ENCODE measurements at regions not wholly inside any gene's neighbourhood (a gene's known extent, or its start where the extent isn't known, plus 50 kb on each side); places are given as distances from the start of the nearest gene placed in this dataset.

DNA sequence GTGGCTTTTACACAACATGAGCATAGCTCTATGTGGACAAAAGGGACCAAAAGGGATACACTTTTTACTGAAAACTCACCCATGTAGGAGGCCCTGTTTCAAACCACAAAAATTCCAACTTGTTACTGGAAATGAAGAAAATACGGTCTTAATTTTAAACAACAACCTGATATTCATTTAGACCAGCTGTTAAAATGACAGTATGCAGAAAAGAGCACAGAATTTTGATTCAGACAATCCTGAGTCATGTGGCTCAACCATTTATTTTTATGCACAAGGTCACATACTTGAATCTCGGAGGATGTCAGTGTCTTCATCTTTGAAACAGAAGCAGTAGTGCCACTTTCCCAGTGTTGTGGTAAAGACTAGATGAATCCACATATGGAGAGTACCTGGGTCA, 426.5 kb upstream of the NFE2L3 start:
- Histone ChIP-seq H3K4me3 (no peak overlapping the region), H3K27me3 (no peaks in the 10 kb centered on the region), H3K27ac (no peak overlapping the region), H3K9me3 (no peaks in the 10 kb centered on the region), H3K4me1 (no peaks in the 10 kb centered on the region), H3K36me3 (no peaks in the 10 kb centered on the region)
- no peak for TF ChIP-seq POLR2A (IDR thresholded peaks at IDR 0.05)
- TF ChIP-seq CTCF (IDR thresholded peaks at IDR 0.05): no peak
- TF ChIP-seq EP300 (IDR thresholded peaks at IDR 0.05): no peak
- no peak for DNase-seq (ENCODE audit: low spot score in 2 of 2)
- WGBS, 2 donors: 50 to 76% methylated on average over 2 of the region's 2 CpGs

DNA sequence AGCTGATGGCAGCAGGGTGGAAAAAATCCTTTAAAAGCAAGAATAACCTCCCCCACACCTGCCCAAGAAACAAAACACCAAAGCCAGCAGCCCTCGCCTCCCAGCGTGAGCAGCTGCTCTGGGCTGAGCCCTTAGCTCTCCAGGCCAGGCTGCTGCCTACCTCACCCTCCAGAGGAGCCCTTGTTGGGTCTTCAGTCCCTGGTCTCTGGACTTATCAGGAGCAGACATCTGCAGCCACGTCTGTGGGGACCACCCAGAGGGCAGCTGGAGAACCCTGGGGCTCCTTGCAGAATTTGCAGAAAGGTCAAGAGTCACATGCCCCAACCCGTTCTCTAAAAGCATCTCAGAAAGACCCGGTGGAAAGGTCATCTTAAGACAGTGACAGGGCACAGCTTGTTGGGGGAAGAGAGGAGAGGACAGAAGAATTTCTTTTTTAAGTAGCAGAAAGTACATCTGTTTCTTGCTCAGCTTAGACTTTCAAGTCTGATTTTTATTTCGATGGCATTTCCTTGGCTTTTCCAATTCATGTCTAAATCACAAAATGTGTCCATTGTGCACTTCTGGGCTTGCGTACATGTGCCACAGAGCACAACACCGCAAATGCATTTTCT, 425.7 kb upstream of the NFE2L3 start:
- DNase-seq (ENCODE audit: low spot score in 2 of 2): no peak
- Histone ChIP-seq H3K27ac (no peak overlapping the region), H3K27me3 (no peaks in the 10 kb centered on the region), H3K4me3 (no peak overlapping the region), H3K36me3 (no peaks in the 10 kb centered on the region), H3K9me3 (no peaks in the 10 kb centered on the region), H3K4me1 (peaks cover 0 to 7% (median 0%) of the 10 kb centered on the region in 4 donors)
- 51 to 52% methylated on average over 8 of the region's 8 CpGs for WGBS, 2 donors
- TF ChIP-seq CTCF (IDR thresholded peaks at IDR 0.05): no peak
- TF ChIP-seq EP300 (IDR thresholded peaks at IDR 0.05): no peak
- TF ChIP-seq POLR2A (IDR thresholded peaks at IDR 0.05): no peak

GRCh38 chr7:25726781-25727311, 425.2 kb upstream of the NFE2L3 start:
- no peaks in the 10 kb centered on the region for H3K36me3 ChIP-seq
- no peak for TF ChIP-seq CTCF (IDR thresholded peaks at IDR 0.05)
- no peak overlapping the region for H3K27ac ChIP-seq
- H3K4me1 ChIP-seq: peaks cover 0 to 12% (median 0%) of the 10 kb centered on the region in 4 donors
- DNase-seq (ENCODE audit: low spot score in 2 of 2): no peak
- H3K27me3 ChIP-seq: no peaks in the 10 kb centered on the region
- no peak overlapping the region for H3K4me3 ChIP-seq
- no peaks in the 10 kb centered on the region for H3K9me3 ChIP-seq
- WGBS, 2 donors: 54 to 55% methylated on average over 8 of the region's 8 CpGs

DNA sequence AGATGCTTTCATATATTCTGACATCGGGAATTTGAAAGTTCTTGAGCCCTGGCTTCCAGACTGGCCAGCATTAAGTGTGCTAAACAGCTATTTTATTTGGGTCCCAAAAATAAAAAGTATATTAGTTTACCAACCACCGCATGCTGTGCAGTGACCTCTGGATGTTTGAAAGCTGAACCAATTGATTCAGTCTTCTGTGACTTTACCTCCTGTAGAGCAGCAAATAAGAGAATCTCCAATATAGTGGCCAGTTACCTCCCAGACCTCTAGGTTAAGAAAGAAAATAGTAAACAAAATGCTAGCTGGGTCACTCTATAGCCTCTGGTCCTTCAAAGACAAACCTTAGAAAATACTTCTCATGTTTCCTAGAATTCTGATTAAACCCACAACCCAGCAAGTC, 424.6 kb upstream of the NFE2L3 start:
- Histone ChIP-seq H3K4me3 (no peak overlapping the region), H3K27ac (no peak overlapping the region), H3K36me3 (no peaks in the 10 kb centered on the region), H3K27me3 (no peaks in the 10 kb centered on the region), H3K4me1 (peaks cover 0 to 16% (median 0%) of the 10 kb centered on the region in 4 donors), H3K9me3 (no peaks in the 10 kb centered on the region)
- WGBS, 2 donors: 41 to 80% methylated on average over 2 of the region's 2 CpGs
- TF ChIP-seq POLR2A (IDR thresholded peaks at IDR 0.05): no peak
- no peak for DNase-seq (ENCODE audit: low spot score in 2 of 2)

DNA sequence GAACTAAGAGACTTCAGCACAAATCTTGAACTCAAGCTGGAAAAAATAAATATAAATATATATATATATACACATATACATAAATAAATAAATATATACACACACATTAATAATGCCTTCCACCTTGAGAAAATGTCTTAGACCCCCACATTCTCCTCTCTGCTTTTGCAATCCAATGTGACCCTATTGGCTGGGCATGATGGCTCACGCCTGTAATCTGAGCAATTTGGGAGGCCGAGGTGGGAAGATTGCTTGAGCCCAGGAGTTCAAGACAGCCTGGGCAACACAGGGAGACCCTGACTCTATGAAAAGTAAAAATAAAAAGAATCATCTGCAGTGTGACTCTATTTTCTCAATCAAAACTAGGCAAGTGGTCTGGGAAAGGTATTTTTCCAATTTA, 424.1 kb upstream of the NFE2L3 start:
- Histone ChIP-seq H3K27me3 (no peaks in the 10 kb centered on the region), H3K36me3 (no peaks in the 10 kb centered on the region), H3K27ac (no peak overlapping the region), H3K4me3 (no peak overlapping the region), H3K4me1 (peaks cover 0 to 16% (median 0%) of the 10 kb centered on the region in 4 donors), H3K9me3 (no peaks in the 10 kb centered on the region)
- TF ChIP-seq POLR2A (IDR thresholded peaks at IDR 0.05): no peak
- TF ChIP-seq CTCF (IDR thresholded peaks at IDR 0.05): no peak
- TF ChIP-seq EP300 (IDR thresholded peaks at IDR 0.05): no peak
- DNase-seq (ENCODE audit: low spot score in 2 of 2): no peak
- 91 to 93% methylated on average over 2 of the region's 2 CpGs for WGBS, 2 donors
